Panc1 (cell line): ENCODE measurements at regions not wholly inside any gene's neighbourhood (a gene's known extent, or its start where the extent isn't known, plus 50 kb on each side); places are given as distances from the start of the nearest gene placed in this dataset.

Experiments
- ATAC-seq: fragments of 200-7000 bp; cut with Tn5 transposase; 2 replicates; pipeline ENCODE4 v1.9.1; 2020; ENCODE audit warnings: mild to moderate bottlenecking, moderate library complexity
- BruUV-seq: library from RNA; stranded (reverse); fragments of 400-500 nt; replicated peaks from 2 replicates; lab custom pipeline; 2021; lab: Mats Ljungman, UMichigan
- CTCF ChIA-PET: fragments of 300-600 bp; sonication (Branson Sonifier 250); formaldehyde crosslinking; loops from one replicate; lab custom pipeline; 2022; ENCODE audit warnings: antibody characterized with exemption; lab: Charles Lee
- POLR2A ChIA-PET: fragments of 300-600 bp; sonication (Branson Sonifier 250); formaldehyde crosslinking; loops from one replicate; lab custom pipeline; 2022; ENCODE audit warnings: antibody characterized with exemption; lab: Charles Lee
- DNase-seq: peaks from one replicate; pipeline ENCODE4 v3.0.0-alpha.2; 2010; ENCODE audit warnings: low read depth, low spot score
- H3K27ac ChIP-seq: 2 replicates; pipeline ENCODE4 v1.5.1; 2011; ENCODE audit warnings: mild to moderate bottlenecking, low read length, inconsistent platforms
- H3K27me3 ChIP-seq: fragments of 200-500 bp; sonication (Bioruptor generic); 2 replicates; pipeline ENCODE4 v1.6.0; 2014; ENCODE audit warnings: low read length, inconsistent platforms; ENCODE audit not compliant: control insufficient read depth, insufficient read depth
- H3K36me3 ChIP-seq: fragments of 200-500 bp; sonication (Bioruptor generic); 2 replicates; pipeline ENCODE4 v1.5.1; 2014; ENCODE audit warnings: inconsistent platforms, mild to moderate bottlenecking, low read length, moderate library complexity; ENCODE audit not compliant: control insufficient read depth, insufficient read depth
- H3K4me1 ChIP-seq: 2 replicates; pipeline ENCODE4 v1.5.1; 2011; ENCODE audit warnings: inconsistent platforms, mild to moderate bottlenecking, low read length, moderate library complexity; ENCODE audit not compliant: control insufficient read depth, insufficient read depth
- H3K4me3 ChIP-seq, 2 experiments: 2 replicates each; pipeline ENCODE4 v1.5.1; 2011 to 2012; ENCODE audit warnings: low read depth in 2 of 2, low read length in 2 of 2, mild to moderate bottlenecking in 2 of 2, inconsistent platforms in 1 of 2, moderate library complexity in 1 of 2
- H3K9me3 ChIP-seq: fragments of 200-500 bp; sonication (Bioruptor generic); 2 replicates; pipeline ENCODE4 v1.5.1; 2014; ENCODE audit warnings: low read depth, mild to moderate bottlenecking, inconsistent platforms, low read length, moderate library complexity; ENCODE audit not compliant: control insufficient read depth, insufficient read depth
- POLR2AphosphoS5 ChIP-seq: IDR thresholded peaks from 2 replicates; pipeline ENCODE4 v1.6.1; 2012; ENCODE audit warnings: mild to moderate bottlenecking, low read depth, low read length, moderate library complexity
- SIN3A ChIP-seq: IDR thresholded peaks from 2 replicates; pipeline ENCODE4 v1.6.1; 2012; ENCODE audit warnings: low read depth, mild to moderate bottlenecking, low read length, moderate library complexity, borderline replicate concordance; ENCODE audit not compliant: insufficient read depth
- TCF7L2 ChIP-seq: IDR thresholded peaks from 2 replicates; pipeline ENCODE4 v1.6.1; 2011; ENCODE audit warnings: mild to moderate bottlenecking, low read depth, low read length, inconsistent platforms
- in situ Hi-C: cut with HindIII; loops from 2 replicates; pipeline ENCODE4 v1.10.0; 2016; ENCODE audit warnings: low sequenced_read_pairs, low pct_unique_long_range_greater_than_20kb
- intact Hi-C: fragments of 100-400 bp; cut with micrococcal nuclease; formaldehyde crosslinking; loops from one replicate; pipeline ENCODE4 v1.10.0; 2022; ENCODE audit not compliant: unreplicated experiment
- TF ChIP-seq, protein P1 (sequence below): fragments of 450-650 bp; IDR thresholded peaks from 2 replicates; pipeline ENCODE4 v1.5.1; 2017; ENCODE audit warnings: mild to moderate bottlenecking
- TF ChIP-seq, protein P2 (sequence below), 2 experiments: IDR thresholded peaks; 2 replicates each; pipeline ENCODE4 v1.6.1; 2011 to 2012; ENCODE audit warnings: low read depth in 2 of 2, control low read depth in 1 of 2, low read length in 1 of 2, mild to moderate bottlenecking in 1 of 2, moderate library complexity in 1 of 2; ENCODE audit not compliant: insufficient read depth in 1 of 2

DNA sequence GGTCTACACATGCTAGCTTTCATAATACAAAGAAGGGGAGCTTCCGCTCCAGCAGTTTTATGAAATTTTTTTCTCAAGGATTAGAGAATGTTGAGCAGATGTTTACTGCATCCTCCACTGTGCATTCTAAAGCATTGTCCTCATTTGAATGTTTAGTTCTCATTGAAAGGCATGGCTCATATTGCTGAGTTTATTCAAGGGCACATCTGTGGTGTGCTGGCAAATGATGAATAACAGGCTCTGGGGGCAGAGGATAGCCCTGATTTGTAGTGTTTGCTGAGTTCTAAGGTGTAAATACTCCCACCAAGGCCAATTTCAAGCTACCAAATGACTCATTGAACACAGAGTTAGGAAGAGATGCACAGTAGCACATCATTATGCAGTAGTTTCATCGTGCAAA, 303.2 kb upstream of the FAM78B start:
- no TSS peak for BruUV-seq
- H3K4me3 ChIP-seq: no peak overlapping the region
- H3K9me3 ChIP-seq: no peaks in the 10 kb centered on the region
- no peak overlapping the region for H3K27ac ChIP-seq
- DNase-seq (no peak), ATAC-seq (no peak)
- H3K27me3 ChIP-seq: no peaks in the 10 kb centered on the region
- ChIA-PET POLR2A (no interaction called here), CTCF (no interaction called here)
- H3K36me3 ChIP-seq: no peaks in the 10 kb centered on the region
- in situ Hi-C loops (no loop called here), intact Hi-C loops (no loop called here)
- TF ChIP-seq, protein P1, sequence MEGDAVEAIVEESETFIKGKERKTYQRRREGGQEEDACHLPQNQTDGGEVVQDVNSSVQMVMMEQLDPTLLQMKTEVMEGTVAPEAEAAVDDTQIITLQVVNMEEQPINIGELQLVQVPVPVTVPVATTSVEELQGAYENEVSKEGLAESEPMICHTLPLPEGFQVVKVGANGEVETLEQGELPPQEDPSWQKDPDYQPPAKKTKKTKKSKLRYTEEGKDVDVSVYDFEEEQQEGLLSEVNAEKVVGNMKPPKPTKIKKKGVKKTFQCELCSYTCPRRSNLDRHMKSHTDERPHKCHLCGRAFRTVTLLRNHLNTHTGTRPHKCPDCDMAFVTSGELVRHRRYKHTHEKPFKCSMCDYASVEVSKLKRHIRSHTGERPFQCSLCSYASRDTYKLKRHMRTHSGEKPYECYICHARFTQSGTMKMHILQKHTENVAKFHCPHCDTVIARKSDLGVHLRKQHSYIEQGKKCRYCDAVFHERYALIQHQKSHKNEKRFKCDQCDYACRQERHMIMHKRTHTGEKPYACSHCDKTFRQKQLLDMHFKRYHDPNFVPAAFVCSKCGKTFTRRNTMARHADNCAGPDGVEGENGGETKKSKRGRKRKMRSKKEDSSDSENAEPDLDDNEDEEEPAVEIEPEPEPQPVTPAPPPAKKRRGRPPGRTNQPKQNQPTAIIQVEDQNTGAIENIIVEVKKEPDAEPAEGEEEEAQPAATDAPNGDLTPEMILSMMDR: no peak
- TF ChIP-seq, protein P2, sequence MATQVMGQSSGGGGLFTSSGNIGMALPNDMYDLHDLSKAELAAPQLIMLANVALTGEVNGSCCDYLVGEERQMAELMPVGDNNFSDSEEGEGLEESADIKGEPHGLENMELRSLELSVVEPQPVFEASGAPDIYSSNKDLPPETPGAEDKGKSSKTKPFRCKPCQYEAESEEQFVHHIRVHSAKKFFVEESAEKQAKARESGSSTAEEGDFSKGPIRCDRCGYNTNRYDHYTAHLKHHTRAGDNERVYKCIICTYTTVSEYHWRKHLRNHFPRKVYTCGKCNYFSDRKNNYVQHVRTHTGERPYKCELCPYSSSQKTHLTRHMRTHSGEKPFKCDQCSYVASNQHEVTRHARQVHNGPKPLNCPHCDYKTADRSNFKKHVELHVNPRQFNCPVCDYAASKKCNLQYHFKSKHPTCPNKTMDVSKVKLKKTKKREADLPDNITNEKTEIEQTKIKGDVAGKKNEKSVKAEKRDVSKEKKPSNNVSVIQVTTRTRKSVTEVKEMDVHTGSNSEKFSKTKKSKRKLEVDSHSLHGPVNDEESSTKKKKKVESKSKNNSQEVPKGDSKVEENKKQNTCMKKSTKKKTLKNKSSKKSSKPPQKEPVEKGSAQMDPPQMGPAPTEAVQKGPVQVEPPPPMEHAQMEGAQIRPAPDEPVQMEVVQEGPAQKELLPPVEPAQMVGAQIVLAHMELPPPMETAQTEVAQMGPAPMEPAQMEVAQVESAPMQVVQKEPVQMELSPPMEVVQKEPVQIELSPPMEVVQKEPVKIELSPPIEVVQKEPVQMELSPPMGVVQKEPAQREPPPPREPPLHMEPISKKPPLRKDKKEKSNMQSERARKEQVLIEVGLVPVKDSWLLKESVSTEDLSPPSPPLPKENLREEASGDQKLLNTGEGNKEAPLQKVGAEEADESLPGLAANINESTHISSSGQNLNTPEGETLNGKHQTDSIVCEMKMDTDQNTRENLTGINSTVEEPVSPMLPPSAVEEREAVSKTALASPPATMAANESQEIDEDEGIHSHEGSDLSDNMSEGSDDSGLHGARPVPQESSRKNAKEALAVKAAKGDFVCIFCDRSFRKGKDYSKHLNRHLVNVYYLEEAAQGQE (IDR thresholded peaks at IDR 0.05; ENCODE audit: insufficient read depth in 1 of 2, low read depth in 2 of 2, low read length in 1 of 2): no peak
- no peak for TF ChIP-seq SIN3A
- TF ChIP-seq POLR2AphosphoS5: no peak
- TF ChIP-seq TCF7L2: no peak
- no peaks in the 10 kb centered on the region for H3K4me1 ChIP-seq

DNA sequence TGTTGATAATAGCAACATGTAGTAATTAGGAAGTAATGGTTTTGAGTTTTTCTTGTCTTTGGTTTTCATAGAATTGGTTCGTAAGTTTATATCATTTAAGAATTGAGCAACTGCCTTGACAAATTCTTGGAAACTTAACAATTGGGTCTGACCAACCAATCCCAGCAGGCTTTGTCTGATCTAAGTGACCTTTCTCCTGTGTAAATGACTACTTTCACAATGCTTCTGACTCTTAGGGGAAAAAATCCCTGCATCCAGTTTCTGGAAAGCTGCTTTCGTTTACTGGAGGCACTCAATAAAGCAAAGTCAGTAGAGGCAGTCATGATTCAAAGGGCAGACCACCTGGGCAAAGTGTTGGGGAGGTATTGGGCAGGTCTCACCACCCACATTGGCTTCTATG, 303.6 kb upstream of the FAM78B start:
- in situ Hi-C loops: no loop called here
- POLR2A ChIA-PET: no interaction called here

More for the DNA sequence above, 303.6 kb upstream of the FAM78B start:
- Histone ChIP-seq H3K4me1 (no peaks in the 10 kb centered on the region), H3K9me3 (no peaks in the 10 kb centered on the region), H3K27ac (no peak overlapping the region), H3K27me3 (no peaks in the 10 kb centered on the region), H3K4me3 (no peak overlapping the region), H3K36me3 (no peaks in the 10 kb centered on the region)
- DNase-seq (no peak), ATAC-seq (no peak)
- no TSS peak for BruUV-seq
- CTCF ChIA-PET: no interaction called here
- intact Hi-C loops: no loop called here
- TF ChIP-seq TCF7L2 (no peak), SIN3A (no peak), POLR2AphosphoS5 (no peak)
- TF ChIP-seq, protein P2 (IDR thresholded peaks at IDR 0.05; ENCODE audit: insufficient read depth in 1 of 2, low read depth in 2 of 2, low read length in 1 of 2): no peak
- TF ChIP-seq, protein P1: no peak
